ENCODE measurements at regions not wholly inside any gene's neighbourhood (a gene's known extent, or its start where the extent isn't known, plus 50 kb on each side); places are given as distances from the start of the nearest gene placed in this dataset.
"Not testable (repeated sequence)": the region's sequence is repeated elsewhere in the genome, so short reads cannot be mapped to it uniquely, and the experiment has no call there.

- no peak for DNase-seq
These were observed 82.8 kb upstream of the HES1 start for GRCh38 chr3:194053136-194053535.

GRCh38 chr3:194054016-194054415 lies 81.9 kb upstream of the HES1 start:
- no peak for DNase-seq

GRCh38 chr3:194054540-194054939 lies 81.4 kb upstream of the HES1 start:
- no peak for DNase-seq

GRCh38 chr3:194054961-194055360 lies 81.0 kb upstream of the HES1 start:
- no peak for DNase-seq

- not testable (repeated sequence) for DNase-seq
These were observed 79.6 kb upstream of the HES1 start for GRCh38 chr3:194056323-194056722.

- DNase-seq: no peak
These were observed 79.1 kb upstream of the HES1 start for GRCh38 chr3:194056731-194057415.

- no peak for DNase-seq
These were observed 78.3 kb upstream of the HES1 start for GRCh38 chr3:194057570-194058188.

GRCh38 chr3:194058189-194058571 lies 77.8 kb upstream of the HES1 start:
- DNase-seq: peak; percentile 33

- no peak for DNase-seq
These were observed 77.2 kb upstream of the HES1 start for GRCh38 chr3:194058753-194059152.

GRCh38 chr3:194061421-194062030 lies 74.4 kb upstream of the HES1 start:
- DNase-seq: no peak

- DNase-seq: no peak
These were observed 73.1 kb upstream of the HES1 start for GRCh38 chr3:194062830-194063229.

- no peak for DNase-seq
These were observed 71.3 kb upstream of the HES1 start for GRCh38 chr3:194064380-194065332.

- DNase-seq: not testable (repeated sequence)
These were observed 68.6 kb upstream of the HES1 start for GRCh38 chr3:194067327-194067726.

GRCh38 chr3:194067949-194068362 lies 68.0 kb upstream of the HES1 start:
- DNase-seq: no peak

- DNase-seq: no peak
These were observed 66.3 kb upstream of the HES1 start for GRCh38 chr3:194069421-194070219.

GRCh38 chr3:194070220-194070633 lies 65.7 kb upstream of the HES1 start:
- no peak for DNase-seq

GRCh38 chr3:194070634-194071409 lies 65.1 kb upstream of the HES1 start:
- peak; percentile 64 for DNase-seq

GRCh38 chr3:194072097-194072428 lies 63.9 kb upstream of the HES1 start:
- DNase-seq: no peak

GRCh38 chr3:194072691-194073279 lies 63.2 kb upstream of the HES1 start:
- no peak for DNase-seq

- DNase-seq: no peak
These were observed 62.0 kb upstream of the HES1 start for GRCh38 chr3:194073926-194074325.

GRCh38 chr3:194075088-194075615 lies 60.8 kb upstream of the HES1 start:
- no peak for DNase-seq
